ENCODE measurements at regions not wholly inside any gene's neighbourhood (a gene's known extent, or its start where the extent isn't known, plus 50 kb on each side); places are given as distances from the start of the nearest gene placed in this dataset.
"Not testable (repeated sequence)": the region's sequence is repeated elsewhere in the genome, so short reads cannot be mapped to it uniquely, and the experiment has no call there.

DNA sequence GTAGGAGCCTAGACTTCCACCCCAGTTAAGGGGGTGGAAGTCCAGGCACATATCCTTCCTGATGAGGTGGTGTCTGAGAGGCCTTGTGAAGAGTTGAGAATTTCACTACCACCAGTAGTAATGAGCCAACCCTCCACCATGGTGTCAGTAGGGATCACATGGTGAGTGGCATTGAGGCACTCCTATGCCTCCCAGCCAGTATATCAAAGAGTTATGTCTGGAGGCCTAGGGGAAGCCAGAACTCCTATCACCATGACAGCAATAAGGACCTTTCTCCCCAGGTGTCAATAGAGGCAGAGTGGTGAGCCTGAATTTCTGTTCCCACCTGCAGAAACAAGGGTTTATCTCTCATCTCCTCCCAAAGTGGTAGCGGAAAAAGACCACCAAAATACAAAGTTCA, 106.6 kb upstream of the ADTRP start:
- H3K9me3 ChIP-seq, result no peaks in the 10 kb centered on the region
- no peaks in the 10 kb centered on the region for H3K36me3 ChIP-seq (ENCODE audit: low read depth)
- no peaks in the 10 kb centered on the region for H3K4me1 ChIP-seq (ENCODE audit: low read depth)
- TF ChIP-seq, protein P1, sequence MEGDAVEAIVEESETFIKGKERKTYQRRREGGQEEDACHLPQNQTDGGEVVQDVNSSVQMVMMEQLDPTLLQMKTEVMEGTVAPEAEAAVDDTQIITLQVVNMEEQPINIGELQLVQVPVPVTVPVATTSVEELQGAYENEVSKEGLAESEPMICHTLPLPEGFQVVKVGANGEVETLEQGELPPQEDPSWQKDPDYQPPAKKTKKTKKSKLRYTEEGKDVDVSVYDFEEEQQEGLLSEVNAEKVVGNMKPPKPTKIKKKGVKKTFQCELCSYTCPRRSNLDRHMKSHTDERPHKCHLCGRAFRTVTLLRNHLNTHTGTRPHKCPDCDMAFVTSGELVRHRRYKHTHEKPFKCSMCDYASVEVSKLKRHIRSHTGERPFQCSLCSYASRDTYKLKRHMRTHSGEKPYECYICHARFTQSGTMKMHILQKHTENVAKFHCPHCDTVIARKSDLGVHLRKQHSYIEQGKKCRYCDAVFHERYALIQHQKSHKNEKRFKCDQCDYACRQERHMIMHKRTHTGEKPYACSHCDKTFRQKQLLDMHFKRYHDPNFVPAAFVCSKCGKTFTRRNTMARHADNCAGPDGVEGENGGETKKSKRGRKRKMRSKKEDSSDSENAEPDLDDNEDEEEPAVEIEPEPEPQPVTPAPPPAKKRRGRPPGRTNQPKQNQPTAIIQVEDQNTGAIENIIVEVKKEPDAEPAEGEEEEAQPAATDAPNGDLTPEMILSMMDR (IDR thresholded peaks at IDR 0.05), result no peak
- H3K4me3 ChIP-seq, result no peak overlapping the region
- intact Hi-C loops (cut with DNase I, micrococcal nuclease), result no loop called here
- ATAC-seq, result no peak
- no peak for DNase-seq

DNA sequence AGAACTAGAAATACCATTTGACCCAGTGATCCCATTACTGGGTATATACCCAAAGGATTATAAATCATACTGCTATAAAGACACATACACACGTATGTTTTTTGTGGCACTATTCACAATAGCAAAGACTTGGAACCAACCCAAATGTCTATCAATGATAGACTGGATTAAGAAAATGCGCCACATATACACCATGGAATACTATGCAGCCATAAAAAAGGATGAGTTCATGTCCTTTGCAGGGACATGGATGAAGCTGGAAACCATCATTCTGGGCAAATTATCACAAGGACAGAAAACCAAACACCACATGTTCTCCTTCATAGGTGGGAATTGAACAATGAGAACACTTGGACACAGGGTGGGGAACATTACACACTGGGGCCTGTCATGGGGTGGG, 104.9 kb upstream of the ADTRP start:
- intact Hi-C loops (cut with DNase I, micrococcal nuclease); ATAC-seq: not testable (repeated sequence)

DNA sequence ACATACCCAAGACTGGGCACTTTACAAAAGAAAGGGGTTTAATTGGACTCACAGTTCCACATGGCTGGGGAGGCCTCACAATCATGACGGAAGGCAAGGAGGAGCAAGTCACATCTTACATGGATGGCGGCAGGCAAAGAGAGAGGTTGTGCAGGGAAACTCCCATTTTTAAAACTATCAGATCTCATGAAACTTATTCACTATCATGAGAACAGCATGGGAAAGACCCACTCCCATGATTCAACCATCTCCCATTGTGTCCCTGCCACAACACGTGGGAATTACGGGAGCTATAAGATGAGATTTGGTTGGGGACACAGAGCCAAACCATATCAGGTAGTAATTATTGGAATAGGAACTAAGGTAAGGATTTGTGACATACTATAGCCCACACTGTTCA, 101.6 kb upstream of the ADTRP start:
- DNase-seq; H3K4me1 ChIP-seq (ENCODE audit: low read depth); ATAC-seq; H3K9me3 ChIP-seq; H3K36me3 ChIP-seq (ENCODE audit: low read depth); intact Hi-C loops (cut with DNase I, micrococcal nuclease); H3K4me3 ChIP-seq: not testable (repeated sequence)

More for the DNA sequence above, 104.9 kb upstream of the ADTRP start:
- not testable (repeated sequence) for H3K4me3 ChIP-seq; H3K4me1 ChIP-seq (ENCODE audit: low read depth); H3K36me3 ChIP-seq (ENCODE audit: low read depth); H3K9me3 ChIP-seq; DNase-seq

DNA sequence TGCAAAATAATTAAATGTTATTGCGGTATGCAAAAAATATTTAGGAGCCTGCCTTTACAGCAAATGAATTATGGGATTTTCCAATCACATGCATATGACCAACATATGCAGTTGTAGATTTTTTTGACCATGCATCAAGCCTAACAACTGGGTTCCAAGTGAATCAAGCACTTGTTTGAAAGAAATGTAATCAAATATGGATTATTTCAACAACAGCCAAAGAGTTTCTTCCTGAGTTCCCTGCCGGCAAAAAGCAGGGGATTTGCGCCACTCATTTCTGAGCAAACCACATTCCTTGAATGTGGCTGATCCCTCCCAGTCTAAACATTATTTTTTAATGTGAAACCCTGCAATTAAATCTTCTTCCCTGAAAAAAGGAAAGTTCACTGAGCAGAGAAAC, 100.1 kb upstream of the ADTRP start:
- TF ChIP-seq, protein P1 (IDR thresholded peaks at IDR 0.05), result no peak

DNA sequence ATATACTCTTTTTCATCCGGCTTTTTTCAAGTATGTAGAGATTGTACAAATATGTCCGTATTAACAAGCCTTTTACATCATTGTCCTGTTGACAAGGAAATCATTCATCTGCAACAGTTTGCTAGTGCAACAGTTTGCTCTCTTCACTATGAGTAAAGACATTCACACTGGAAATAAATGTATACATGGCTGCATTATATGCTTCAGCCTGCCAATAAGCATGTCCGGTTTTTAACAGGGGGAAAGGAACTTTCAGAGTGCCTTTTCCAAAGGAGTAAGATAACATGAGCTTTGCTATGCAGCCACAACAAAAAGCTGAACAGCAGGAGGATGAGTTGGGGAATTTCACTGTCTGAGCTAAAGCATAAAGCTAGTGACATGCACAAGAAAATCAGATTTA, 99.4 kb upstream of the ADTRP start:
- no peak for DNase-seq
- H3K36me3 ChIP-seq (ENCODE audit: low read depth), result no peaks in the 10 kb centered on the region
- H3K4me1 ChIP-seq (ENCODE audit: low read depth), result no peaks in the 10 kb centered on the region
- no peaks in the 10 kb centered on the region for H3K9me3 ChIP-seq
- TF ChIP-seq, protein P1 (IDR thresholded peaks at IDR 0.05), result no peak
- H3K4me3 ChIP-seq, result no peak overlapping the region
- intact Hi-C loops (cut with DNase I, micrococcal nuclease), result no loop called here
- no peak for ATAC-seq

More for the DNA sequence above, 100.1 kb upstream of the ADTRP start:
- ATAC-seq, result no peak
- no peaks in the 10 kb centered on the region for H3K36me3 ChIP-seq (ENCODE audit: low read depth)
- H3K9me3 ChIP-seq, result no peaks in the 10 kb centered on the region
- H3K4me3 ChIP-seq, result no peak overlapping the region
- H3K4me1 ChIP-seq (ENCODE audit: low read depth), result no peaks in the 10 kb centered on the region
- DNase-seq, result no peak
- intact Hi-C loops (cut with DNase I, micrococcal nuclease), result no loop called here

DNA sequence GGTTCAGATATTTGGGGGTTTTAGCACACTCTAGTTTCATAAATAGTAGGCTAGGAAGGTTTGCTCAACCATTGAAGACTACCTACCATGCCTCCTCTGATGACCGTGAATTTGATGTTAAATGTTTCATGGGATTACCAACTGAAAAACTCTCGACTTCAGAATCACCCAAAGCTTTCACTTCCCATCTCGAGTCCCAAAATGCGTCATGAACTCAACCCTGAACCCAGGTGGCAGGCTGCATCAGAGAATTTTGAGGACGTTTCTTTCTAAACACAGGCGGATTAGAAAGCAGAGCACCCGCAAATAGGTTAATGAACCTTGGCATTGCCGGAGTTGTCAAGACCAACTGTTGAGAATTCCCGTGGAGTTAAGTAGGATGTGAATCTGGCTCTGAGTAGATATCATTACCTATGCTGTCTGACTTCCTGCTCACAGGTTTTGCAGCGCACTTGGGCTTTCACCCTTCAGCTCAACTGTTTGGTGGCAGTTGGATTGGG, 98.4 kb upstream of the ADTRP start:
- TF ChIP-seq, protein P1 (IDR thresholded peaks at IDR 0.05), result no peak
- DNase-seq (no peak), ATAC-seq (no peak)
- Histone ChIP-seq H3K9me3 (no peaks in the 10 kb centered on the region), H3K4me1 (ENCODE audit: low read depth) (no peaks in the 10 kb centered on the region), H3K36me3 (ENCODE audit: low read depth) (no peaks in the 10 kb centered on the region), H3K4me3 (no peak overlapping the region)
- intact Hi-C loops (cut with DNase I, micrococcal nuclease), result no loop called here
